Panc1 (cell line): ENCODE measurements at regions not wholly inside any gene's neighbourhood (a gene's known extent, or its start where the extent isn't known, plus 50 kb on each side); places are given as distances from the start of the nearest gene placed in this dataset.
"Not testable (repeated sequence)": the region's sequence is repeated elsewhere in the genome, so short reads cannot be mapped to it uniquely, and the experiment has no call there.

Experiments used
- ATAC-seq: fragments of 200-7000 bp; cut with Tn5 transposase; 2 replicates; pipeline ENCODE4 v1.9.1; 2020; ENCODE audit warnings: mild to moderate bottlenecking, moderate library complexity
- BruUV-seq: library from RNA; stranded (reverse); fragments of 400-500 nt; replicated peaks from 2 replicates; lab custom pipeline; 2021; lab: Mats Ljungman, UMichigan
- CTCF ChIA-PET: fragments of 300-600 bp; sonication (Branson Sonifier 250); formaldehyde crosslinking; loops from one replicate; lab custom pipeline; 2022; ENCODE audit warnings: antibody characterized with exemption; lab: Charles Lee
- POLR2A ChIA-PET: fragments of 300-600 bp; sonication (Branson Sonifier 250); formaldehyde crosslinking; loops from one replicate; lab custom pipeline; 2022; ENCODE audit warnings: antibody characterized with exemption; lab: Charles Lee
- DNase-seq: peaks from one replicate; pipeline ENCODE4 v3.0.0-alpha.2; 2010; ENCODE audit warnings: low read depth, low spot score
- H3K27ac ChIP-seq: 2 replicates; pipeline ENCODE4 v1.5.1; 2011; ENCODE audit warnings: mild to moderate bottlenecking, low read length, inconsistent platforms
- H3K27me3 ChIP-seq: fragments of 200-500 bp; sonication (Bioruptor generic); 2 replicates; pipeline ENCODE4 v1.6.0; 2014; ENCODE audit warnings: low read length, inconsistent platforms; ENCODE audit not compliant: control insufficient read depth, insufficient read depth
- H3K36me3 ChIP-seq: fragments of 200-500 bp; sonication (Bioruptor generic); 2 replicates; pipeline ENCODE4 v1.5.1; 2014; ENCODE audit warnings: inconsistent platforms, mild to moderate bottlenecking, low read length, moderate library complexity; ENCODE audit not compliant: control insufficient read depth, insufficient read depth
- H3K4me1 ChIP-seq: 2 replicates; pipeline ENCODE4 v1.5.1; 2011; ENCODE audit warnings: inconsistent platforms, mild to moderate bottlenecking, low read length, moderate library complexity; ENCODE audit not compliant: control insufficient read depth, insufficient read depth
- H3K4me3 ChIP-seq, 2 experiments: 2 replicates each; pipeline ENCODE4 v1.5.1; 2011 to 2012; ENCODE audit warnings: low read depth in 2 of 2, low read length in 2 of 2, mild to moderate bottlenecking in 2 of 2, inconsistent platforms in 1 of 2, moderate library complexity in 1 of 2
- H3K9me3 ChIP-seq: fragments of 200-500 bp; sonication (Bioruptor generic); 2 replicates; pipeline ENCODE4 v1.5.1; 2014; ENCODE audit warnings: low read depth, mild to moderate bottlenecking, inconsistent platforms, low read length, moderate library complexity; ENCODE audit not compliant: control insufficient read depth, insufficient read depth
- POLR2AphosphoS5 ChIP-seq: IDR thresholded peaks from 2 replicates; pipeline ENCODE4 v1.6.1; 2012; ENCODE audit warnings: mild to moderate bottlenecking, low read depth, low read length, moderate library complexity
- SIN3A ChIP-seq: IDR thresholded peaks from 2 replicates; pipeline ENCODE4 v1.6.1; 2012; ENCODE audit warnings: low read depth, mild to moderate bottlenecking, low read length, moderate library complexity, borderline replicate concordance; ENCODE audit not compliant: insufficient read depth
- TCF7L2 ChIP-seq: IDR thresholded peaks from 2 replicates; pipeline ENCODE4 v1.6.1; 2011; ENCODE audit warnings: mild to moderate bottlenecking, low read depth, low read length, inconsistent platforms
- in situ Hi-C: cut with HindIII; loops from 2 replicates; pipeline ENCODE4 v1.10.0; 2016; ENCODE audit warnings: low sequenced_read_pairs, low pct_unique_long_range_greater_than_20kb
- intact Hi-C: fragments of 100-400 bp; cut with micrococcal nuclease; formaldehyde crosslinking; loops from one replicate; pipeline ENCODE4 v1.10.0; 2022; ENCODE audit not compliant: unreplicated experiment
- TF ChIP-seq, protein P1 (sequence below), 2 experiments: IDR thresholded peaks; 2 replicates each; pipeline ENCODE4 v1.6.1; 2011 to 2012; ENCODE audit warnings: low read depth in 2 of 2, control low read depth in 1 of 2, low read length in 1 of 2, mild to moderate bottlenecking in 1 of 2, moderate library complexity in 1 of 2; ENCODE audit not compliant: insufficient read depth in 1 of 2
- TF ChIP-seq, protein P2 (sequence below): fragments of 450-650 bp; IDR thresholded peaks from 2 replicates; pipeline ENCODE4 v1.5.1; 2017; ENCODE audit warnings: mild to moderate bottlenecking

DNA sequence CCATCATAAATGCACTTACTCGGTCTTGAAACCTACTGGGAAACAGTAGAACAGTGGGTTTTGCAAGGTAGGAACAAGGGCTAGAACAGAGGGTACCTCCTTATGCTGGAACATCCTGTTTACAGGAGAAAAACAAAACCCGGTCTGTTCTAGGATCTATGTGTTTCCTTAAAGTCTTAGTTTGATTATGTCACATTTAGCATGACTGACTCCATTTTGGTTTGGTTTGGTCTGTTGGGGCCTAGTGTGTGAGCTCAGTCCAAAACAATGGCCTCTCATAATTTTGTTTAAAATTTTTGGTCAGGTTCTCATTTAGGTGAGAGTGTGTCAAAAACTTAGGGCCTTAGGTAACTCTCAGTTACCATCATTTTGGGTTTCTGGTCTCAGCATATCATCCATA lies 96.3 kb upstream of the TRIM24 start:
- no TSS peak for BruUV-seq
- H3K27ac ChIP-seq = no peak overlapping the region
- no peak for ATAC-seq

DNA sequence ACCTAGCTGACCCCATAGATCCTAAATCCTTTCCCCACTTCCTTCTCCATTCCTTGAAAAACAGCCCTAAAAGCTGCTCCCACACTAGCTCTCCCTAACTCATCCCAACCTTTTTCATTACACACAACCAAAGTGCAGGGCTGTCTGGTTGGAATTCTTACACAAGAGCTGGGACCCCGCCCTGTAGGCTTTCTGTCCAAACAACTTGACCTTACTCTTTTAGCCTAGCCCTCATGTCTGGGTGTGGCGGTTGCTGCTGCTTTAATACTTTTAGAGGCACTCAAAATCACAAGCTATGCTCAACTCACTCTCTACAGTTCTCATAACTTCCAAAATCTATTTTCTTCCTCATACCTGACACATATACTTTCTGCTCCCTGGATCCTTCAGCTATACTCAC lies 93.9 kb upstream of the TRIM24 start:
- H3K4me1 ChIP-seq, BruUV-seq, DNase-seq, intact Hi-C loops, H3K4me3 ChIP-seq, CTCF ChIA-PET, POLR2A ChIA-PET, ATAC-seq, H3K27ac ChIP-seq, in situ Hi-C loops, H3K9me3 ChIP-seq, H3K36me3 ChIP-seq, H3K27me3 ChIP-seq: not testable (repeated sequence)

More for the DNA sequence above, 96.3 kb upstream of the TRIM24 start:
- no peak overlapping the region for H3K4me3 ChIP-seq
- no peaks in the 10 kb centered on the region for H3K27me3 ChIP-seq
- in situ Hi-C loops (no loop called here), intact Hi-C loops (no loop called here)
- no peaks in the 10 kb centered on the region for H3K4me1 ChIP-seq
- no peaks in the 10 kb centered on the region for H3K36me3 ChIP-seq
- TF ChIP-seq TCF7L2 = no peak
- no peak for TF ChIP-seq SIN3A
- TF ChIP-seq, protein P1, sequence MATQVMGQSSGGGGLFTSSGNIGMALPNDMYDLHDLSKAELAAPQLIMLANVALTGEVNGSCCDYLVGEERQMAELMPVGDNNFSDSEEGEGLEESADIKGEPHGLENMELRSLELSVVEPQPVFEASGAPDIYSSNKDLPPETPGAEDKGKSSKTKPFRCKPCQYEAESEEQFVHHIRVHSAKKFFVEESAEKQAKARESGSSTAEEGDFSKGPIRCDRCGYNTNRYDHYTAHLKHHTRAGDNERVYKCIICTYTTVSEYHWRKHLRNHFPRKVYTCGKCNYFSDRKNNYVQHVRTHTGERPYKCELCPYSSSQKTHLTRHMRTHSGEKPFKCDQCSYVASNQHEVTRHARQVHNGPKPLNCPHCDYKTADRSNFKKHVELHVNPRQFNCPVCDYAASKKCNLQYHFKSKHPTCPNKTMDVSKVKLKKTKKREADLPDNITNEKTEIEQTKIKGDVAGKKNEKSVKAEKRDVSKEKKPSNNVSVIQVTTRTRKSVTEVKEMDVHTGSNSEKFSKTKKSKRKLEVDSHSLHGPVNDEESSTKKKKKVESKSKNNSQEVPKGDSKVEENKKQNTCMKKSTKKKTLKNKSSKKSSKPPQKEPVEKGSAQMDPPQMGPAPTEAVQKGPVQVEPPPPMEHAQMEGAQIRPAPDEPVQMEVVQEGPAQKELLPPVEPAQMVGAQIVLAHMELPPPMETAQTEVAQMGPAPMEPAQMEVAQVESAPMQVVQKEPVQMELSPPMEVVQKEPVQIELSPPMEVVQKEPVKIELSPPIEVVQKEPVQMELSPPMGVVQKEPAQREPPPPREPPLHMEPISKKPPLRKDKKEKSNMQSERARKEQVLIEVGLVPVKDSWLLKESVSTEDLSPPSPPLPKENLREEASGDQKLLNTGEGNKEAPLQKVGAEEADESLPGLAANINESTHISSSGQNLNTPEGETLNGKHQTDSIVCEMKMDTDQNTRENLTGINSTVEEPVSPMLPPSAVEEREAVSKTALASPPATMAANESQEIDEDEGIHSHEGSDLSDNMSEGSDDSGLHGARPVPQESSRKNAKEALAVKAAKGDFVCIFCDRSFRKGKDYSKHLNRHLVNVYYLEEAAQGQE (IDR thresholded peaks at IDR 0.05; ENCODE audit: insufficient read depth in 1 of 2, low read depth in 2 of 2, low read length in 1 of 2) = no peak
- TF ChIP-seq, protein P2, sequence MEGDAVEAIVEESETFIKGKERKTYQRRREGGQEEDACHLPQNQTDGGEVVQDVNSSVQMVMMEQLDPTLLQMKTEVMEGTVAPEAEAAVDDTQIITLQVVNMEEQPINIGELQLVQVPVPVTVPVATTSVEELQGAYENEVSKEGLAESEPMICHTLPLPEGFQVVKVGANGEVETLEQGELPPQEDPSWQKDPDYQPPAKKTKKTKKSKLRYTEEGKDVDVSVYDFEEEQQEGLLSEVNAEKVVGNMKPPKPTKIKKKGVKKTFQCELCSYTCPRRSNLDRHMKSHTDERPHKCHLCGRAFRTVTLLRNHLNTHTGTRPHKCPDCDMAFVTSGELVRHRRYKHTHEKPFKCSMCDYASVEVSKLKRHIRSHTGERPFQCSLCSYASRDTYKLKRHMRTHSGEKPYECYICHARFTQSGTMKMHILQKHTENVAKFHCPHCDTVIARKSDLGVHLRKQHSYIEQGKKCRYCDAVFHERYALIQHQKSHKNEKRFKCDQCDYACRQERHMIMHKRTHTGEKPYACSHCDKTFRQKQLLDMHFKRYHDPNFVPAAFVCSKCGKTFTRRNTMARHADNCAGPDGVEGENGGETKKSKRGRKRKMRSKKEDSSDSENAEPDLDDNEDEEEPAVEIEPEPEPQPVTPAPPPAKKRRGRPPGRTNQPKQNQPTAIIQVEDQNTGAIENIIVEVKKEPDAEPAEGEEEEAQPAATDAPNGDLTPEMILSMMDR = no peak
- no peak for TF ChIP-seq POLR2AphosphoS5
- no peak for DNase-seq
- ChIA-PET POLR2A (no interaction called here), CTCF (no interaction called here)
- H3K9me3 ChIP-seq = no peaks in the 10 kb centered on the region

DNA sequence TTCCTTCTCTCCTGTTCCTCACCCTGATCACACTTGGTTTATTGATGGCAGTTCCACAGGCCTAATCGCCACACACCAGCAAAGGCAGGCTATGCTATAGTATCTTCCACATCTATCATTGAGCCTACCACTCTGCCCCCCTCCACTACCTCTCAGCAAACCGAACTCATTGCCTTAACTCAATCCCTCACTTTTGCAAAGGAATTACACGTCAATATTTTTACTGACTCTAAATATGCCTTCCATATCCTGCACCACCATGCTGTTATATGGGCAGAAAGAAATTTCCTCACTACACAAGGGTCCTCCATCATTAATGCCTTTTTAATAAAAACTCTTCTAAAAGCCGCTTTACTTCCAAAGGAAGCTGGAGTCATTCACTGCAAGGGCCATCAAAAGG lies 93.4 kb upstream of the TRIM24 start:
- POLR2A ChIA-PET, in situ Hi-C loops, H3K27ac ChIP-seq, H3K9me3 ChIP-seq, DNase-seq, BruUV-seq, H3K4me3 ChIP-seq, ATAC-seq, intact Hi-C loops, CTCF ChIA-PET, H3K36me3 ChIP-seq, H3K4me1 ChIP-seq, H3K27me3 ChIP-seq: not testable (repeated sequence)
